ENCODE measurements at regions not wholly inside any gene's neighbourhood (a gene's known extent, or its start where the extent isn't known, plus 50 kb on each side); places are given as distances from the start of the nearest gene placed in this dataset.

DNA sequence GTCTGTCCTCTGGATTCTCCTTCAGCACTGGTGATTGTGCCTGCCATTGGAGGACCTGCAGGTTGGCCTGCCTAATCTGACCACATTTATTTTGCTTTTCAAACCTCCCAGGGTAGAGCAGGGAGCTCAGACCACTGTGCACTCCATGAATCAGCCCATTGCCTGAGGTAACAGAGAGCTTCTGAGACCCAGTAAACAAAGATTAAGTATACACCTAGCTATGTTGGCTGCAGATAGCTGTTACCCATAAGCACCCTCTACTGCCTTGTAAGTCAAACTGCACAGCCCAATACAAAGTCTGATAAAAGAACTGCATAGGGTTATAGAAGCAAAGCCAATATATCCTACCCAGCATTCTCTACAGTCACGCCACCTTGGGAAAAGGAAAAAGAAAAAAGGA lies 338.7 kb downstream of the HTR1B start:
- TF ChIP-seq CTCF (IDR thresholded peaks at IDR 0.05): no peak
- TF ChIP-seq POLR2A (IDR thresholded peaks at IDR 0.05): no peak
- TF ChIP-seq EP300 (IDR thresholded peaks at IDR 0.05): no peak
